ENCODE measurements at regions not wholly inside any gene's neighbourhood (a gene's known extent, or its start where the extent isn't known, plus 50 kb on each side); places are given as distances from the start of the nearest gene placed in this dataset.

GRCh38 chr1:239283216-239283615, 103.2 kb upstream of the CHRM3 start:
- Histone ChIP-seq H3K4me1 (no peaks in the 10 kb centered on the region), H3K27ac (no peak overlapping the region), H3K27me3 (no peaks in the 10 kb centered on the region), H3K9me3 (no peaks in the 10 kb centered on the region), H3K36me3 (no peaks in the 10 kb centered on the region), H3K4me3 (no peak overlapping the region)
- TF ChIP-seq, protein P1, sequence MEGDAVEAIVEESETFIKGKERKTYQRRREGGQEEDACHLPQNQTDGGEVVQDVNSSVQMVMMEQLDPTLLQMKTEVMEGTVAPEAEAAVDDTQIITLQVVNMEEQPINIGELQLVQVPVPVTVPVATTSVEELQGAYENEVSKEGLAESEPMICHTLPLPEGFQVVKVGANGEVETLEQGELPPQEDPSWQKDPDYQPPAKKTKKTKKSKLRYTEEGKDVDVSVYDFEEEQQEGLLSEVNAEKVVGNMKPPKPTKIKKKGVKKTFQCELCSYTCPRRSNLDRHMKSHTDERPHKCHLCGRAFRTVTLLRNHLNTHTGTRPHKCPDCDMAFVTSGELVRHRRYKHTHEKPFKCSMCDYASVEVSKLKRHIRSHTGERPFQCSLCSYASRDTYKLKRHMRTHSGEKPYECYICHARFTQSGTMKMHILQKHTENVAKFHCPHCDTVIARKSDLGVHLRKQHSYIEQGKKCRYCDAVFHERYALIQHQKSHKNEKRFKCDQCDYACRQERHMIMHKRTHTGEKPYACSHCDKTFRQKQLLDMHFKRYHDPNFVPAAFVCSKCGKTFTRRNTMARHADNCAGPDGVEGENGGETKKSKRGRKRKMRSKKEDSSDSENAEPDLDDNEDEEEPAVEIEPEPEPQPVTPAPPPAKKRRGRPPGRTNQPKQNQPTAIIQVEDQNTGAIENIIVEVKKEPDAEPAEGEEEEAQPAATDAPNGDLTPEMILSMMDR (IDR thresholded peaks at IDR 0.05) = no peak
- TF ChIP-seq POLR2A (IDR thresholded peaks at IDR 0.05) = no peak
- TF ChIP-seq POLR2AphosphoS5 (IDR thresholded peaks at IDR 0.05) = no peak
- no peak for TF ChIP-seq EP300 (IDR thresholded peaks at IDR 0.05)
- ATAC-seq (ENCODE audit: low FRiP score in 2 of 2) = no peak
- DNase-seq = no peak
- 59 to 78% methylated on average over 6 of the region's 6 CpGs for WGBS, 2 donors

GRCh38 chr1:239282411-239282810, 104.0 kb upstream of the CHRM3 start:
- Histone ChIP-seq H3K4me3 (no peak overlapping the region), H3K36me3 (no peaks in the 10 kb centered on the region), H3K4me1 (no peaks in the 10 kb centered on the region), H3K27ac (no peak overlapping the region), H3K9me3 (no peaks in the 10 kb centered on the region), H3K27me3 (no peaks in the 10 kb centered on the region)
- ATAC-seq (ENCODE audit: low FRiP score in 2 of 2) (no peak), DNase-seq (no peak)
- 49 to 65% methylated on average over 3 of the region's 3 CpGs for WGBS, 2 donors
- TF ChIP-seq EP300 (IDR thresholded peaks at IDR 0.05) (no peak), POLR2A (IDR thresholded peaks at IDR 0.05) (no peak), POLR2AphosphoS5 (IDR thresholded peaks at IDR 0.05) (no peak)
- TF ChIP-seq, protein P1 (IDR thresholded peaks at IDR 0.05) = no peak

DNA sequence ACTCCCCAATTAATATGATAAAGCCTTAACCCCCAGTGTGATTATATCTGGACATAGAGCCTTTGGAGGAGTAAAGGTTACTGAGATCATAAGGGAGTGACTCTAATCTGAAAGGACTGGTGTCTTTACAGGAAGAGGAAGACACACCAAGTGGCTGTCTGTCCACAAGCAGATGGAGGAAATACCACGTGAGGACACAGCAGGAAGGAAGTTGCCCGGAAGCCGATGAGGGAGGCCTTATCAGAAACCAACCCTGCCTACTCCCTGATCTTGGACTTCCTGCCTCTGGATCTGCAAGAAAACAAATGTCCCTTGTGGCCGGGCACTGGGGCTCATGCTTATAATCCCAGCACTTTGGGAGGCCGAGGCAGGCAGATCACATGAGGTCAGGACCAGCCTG, 110.3 kb upstream of the CHRM3 start:
- H3K27me3 ChIP-seq = no peaks in the 10 kb centered on the region
- DNase-seq = no peak
- peaks cover 0 to 4% (median 0%) of the 10 kb centered on the region in 4 donors for H3K9me3 ChIP-seq
- no peak for ATAC-seq (ENCODE audit: low FRiP score in 2 of 2)
- WGBS, 2 donors = 58 to 63% methylated on average over 5 of the region's 5 CpGs
- H3K27ac ChIP-seq = no peak overlapping the region
- H3K36me3 ChIP-seq = no peaks in the 10 kb centered on the region
- TF ChIP-seq, protein P1 (IDR thresholded peaks at IDR 0.05) = no peak
- no peak for TF ChIP-seq POLR2AphosphoS5 (IDR thresholded peaks at IDR 0.05)
- no peak for TF ChIP-seq EP300 (IDR thresholded peaks at IDR 0.05)
- no peak for TF ChIP-seq POLR2A (IDR thresholded peaks at IDR 0.05)
- no peak overlapping the region for H3K4me3 ChIP-seq
- H3K4me1 ChIP-seq = no peaks in the 10 kb centered on the region

DNA sequence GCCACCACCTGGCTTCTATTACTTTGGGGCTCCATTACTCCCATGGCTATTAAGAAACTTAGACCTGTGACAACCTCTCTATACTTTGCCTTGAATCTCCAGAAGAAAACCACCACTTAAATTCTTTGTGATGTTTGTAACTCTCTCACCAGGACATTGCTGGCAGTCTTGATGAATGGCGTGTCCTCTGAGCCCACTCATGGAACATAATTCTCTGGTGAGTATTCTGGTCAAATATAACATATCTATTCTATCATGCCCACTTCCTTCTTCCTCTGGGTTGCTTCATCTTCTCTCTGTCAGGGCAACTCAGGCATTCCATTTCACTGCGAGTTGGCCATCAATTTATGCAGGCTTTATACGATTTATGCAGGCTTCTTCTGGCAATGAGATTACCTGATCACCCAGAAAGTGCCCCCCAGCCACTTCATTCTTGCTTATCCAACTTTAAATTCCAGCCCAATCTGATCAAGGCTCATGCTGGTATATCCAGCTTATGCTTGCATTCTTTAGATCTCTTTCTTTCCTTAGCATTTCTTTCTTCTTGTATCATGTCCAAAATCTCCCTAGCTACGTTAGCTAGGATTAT, 112.0 kb upstream of the CHRM3 start:
- Histone ChIP-seq H3K36me3 (no peaks in the 10 kb centered on the region), H3K4me1 (no peaks in the 10 kb centered on the region), H3K27ac (no peak overlapping the region), H3K27me3 (no peaks in the 10 kb centered on the region), H3K4me3 (no peak overlapping the region), H3K9me3 (peaks cover 0 to 4% (median 0%) of the 10 kb centered on the region in 4 donors)
- 73 to 83% methylated on average over 4 of the region's 4 CpGs for WGBS, 2 donors
- TF ChIP-seq POLR2A (IDR thresholded peaks at IDR 0.05) = no peak
- no peak for TF ChIP-seq POLR2AphosphoS5 (IDR thresholded peaks at IDR 0.05)
- TF ChIP-seq, protein P1 (IDR thresholded peaks at IDR 0.05) = no peak
- TF ChIP-seq EP300 (IDR thresholded peaks at IDR 0.05) = no peak
- no peak for DNase-seq
- no peak for ATAC-seq (ENCODE audit: low FRiP score in 2 of 2)

DNA sequence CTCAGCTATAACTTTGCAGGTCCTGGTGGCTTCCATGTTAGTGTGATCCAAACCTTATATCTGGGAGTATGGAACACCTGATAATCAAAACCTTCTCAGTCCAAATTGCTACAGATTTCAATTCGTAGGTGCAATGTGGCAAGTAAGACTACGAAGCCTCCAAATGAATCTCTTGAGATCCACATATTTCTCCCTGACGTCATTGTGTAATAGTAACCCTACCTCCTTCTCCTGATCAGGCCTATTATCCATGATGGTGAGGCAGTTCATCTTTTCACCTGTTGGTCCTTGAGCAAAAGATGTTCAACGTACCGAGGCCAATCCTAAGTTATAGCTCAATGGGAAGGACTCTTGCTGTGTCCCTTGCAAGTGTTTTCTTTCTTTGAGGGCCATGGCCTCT, 115.9 kb upstream of the CHRM3 start:
- Histone ChIP-seq H3K27me3 (no peaks in the 10 kb centered on the region), H3K4me1 (no peaks in the 10 kb centered on the region), H3K36me3 (no peaks in the 10 kb centered on the region), H3K4me3 (no peak overlapping the region), H3K9me3 (no peaks in the 10 kb centered on the region), H3K27ac (no peak overlapping the region)
- 94 to 95% methylated on average over 5 of the region's 5 CpGs for WGBS, 2 donors
- no peak for TF ChIP-seq POLR2AphosphoS5 (IDR thresholded peaks at IDR 0.05)
- TF ChIP-seq EP300 (IDR thresholded peaks at IDR 0.05) = no peak
- TF ChIP-seq, protein P1 (IDR thresholded peaks at IDR 0.05) = no peak
- TF ChIP-seq POLR2A (IDR thresholded peaks at IDR 0.05) = no peak
- no peak for DNase-seq
- no peak for ATAC-seq (ENCODE audit: low FRiP score in 2 of 2)

All from upper lobe of left lung (tissue), 6 donors.